ENCODE measurements at regions not wholly inside any gene's neighbourhood (a gene's known extent, or its start where the extent isn't known, plus 50 kb on each side); places are given as distances from the start of the nearest gene placed in this dataset.

DNA sequence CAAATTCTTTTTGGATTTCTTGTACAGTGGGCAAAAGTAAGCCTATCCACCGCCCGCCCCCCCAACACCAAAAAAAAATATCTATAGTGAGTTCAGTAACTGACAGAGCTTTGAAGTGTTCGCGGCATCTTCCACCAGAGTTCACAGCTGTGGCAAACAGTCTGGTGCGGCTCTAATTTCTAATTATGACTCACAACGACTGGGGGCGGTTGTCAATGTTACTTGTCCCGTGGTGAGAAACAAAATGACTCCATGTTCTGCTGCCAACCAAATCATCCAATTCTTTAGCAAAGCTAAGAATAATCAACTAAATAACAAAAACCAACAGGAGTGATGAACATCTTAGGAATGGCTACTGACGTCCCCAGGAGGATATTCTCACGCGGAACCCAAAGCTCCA lies 392.5 kb upstream of the SALL3 start:
- DNase-seq = peak; percentile 49

DNA sequence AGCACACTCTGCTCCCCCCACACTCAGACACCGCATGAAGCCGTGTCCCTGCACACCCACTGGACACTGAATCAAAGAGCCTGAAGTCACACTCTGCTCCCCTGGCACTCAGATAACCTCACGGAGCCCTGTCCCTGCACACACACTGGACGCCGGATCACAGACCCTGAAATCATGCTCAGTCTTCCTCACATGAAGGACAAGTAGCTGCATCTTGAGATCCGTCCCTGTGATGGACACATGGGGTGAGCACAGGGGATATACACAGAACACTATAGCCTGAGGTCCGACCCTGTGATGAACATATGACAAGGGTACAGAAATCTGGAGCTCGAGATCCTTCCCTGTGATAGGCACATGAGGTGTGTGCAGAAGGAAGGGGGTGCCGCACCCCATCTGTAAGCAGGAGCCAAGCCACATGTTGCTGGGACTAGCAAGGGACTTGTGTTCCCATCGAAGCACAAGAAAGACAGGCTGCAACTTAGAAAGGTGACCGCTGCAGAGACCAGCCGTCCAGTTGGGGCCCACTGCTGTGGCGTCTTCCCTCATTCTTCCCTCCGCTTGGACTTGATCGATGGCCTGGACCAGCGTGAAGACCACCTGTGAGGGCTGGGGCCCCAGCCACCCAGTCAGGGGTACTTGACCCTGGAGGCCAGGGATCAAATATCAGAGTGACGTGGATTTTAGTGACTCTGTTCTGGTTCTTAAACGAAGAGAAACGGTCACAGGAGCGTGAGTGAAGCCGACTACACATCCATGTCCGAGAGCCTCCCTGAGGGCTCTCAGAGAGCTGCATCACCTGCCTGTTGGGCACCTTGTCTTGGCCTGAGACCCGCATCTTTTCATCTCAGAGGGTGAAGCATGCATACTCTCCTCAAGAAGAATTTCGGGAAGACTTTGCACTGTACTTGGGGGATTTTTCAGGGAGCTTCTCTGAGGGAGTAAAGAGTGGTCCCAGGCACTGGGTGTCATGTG lies 391.7 kb upstream of the SALL3 start:
- peak; percentile 44 for DNase-seq

DNA sequence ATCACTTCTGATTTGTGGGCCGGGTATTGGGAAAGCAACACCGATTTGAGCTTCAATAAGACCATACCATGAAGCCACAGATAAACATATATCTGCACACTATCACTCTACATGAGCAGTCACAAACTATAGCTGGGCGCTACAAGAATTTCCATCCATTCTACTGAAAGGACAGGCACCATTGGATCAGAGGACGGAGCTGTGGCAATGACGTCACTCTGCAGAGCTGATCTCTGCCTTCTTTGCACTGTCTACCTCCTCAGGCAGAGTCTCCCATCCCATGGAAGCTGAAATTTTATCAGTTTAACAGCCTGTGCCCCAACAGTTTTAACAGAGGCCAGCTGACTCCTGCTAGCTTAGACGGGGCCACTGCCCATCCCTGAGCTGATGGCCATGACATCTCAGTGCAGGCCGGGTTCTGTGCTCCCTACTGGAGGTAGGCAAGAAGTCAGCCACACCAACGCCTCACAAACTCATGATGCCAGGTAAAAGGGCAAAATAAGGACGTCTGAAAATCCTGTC lies 389.6 kb upstream of the SALL3 start:
- no peak for DNase-seq

DNA sequence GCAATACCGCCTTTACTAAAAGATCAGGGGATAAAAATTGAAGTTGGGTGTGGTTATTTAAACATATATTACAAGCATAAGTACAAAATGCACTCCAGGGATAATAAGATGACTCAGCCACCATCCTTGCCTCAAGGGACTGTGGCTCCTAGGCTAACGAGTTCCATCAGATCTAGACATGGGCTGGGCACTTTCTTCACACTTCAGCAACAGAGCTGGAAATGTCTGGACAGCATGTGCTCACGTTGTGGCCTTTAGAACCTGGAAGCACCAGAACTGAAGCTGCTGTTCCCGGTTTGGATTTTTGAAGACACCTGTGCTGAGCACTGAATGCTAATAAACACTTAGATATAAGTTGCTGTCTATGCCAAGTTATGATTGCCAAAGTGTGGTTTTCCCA lies 384.2 kb upstream of the SALL3 start:
- no peak for DNase-seq

DNA sequence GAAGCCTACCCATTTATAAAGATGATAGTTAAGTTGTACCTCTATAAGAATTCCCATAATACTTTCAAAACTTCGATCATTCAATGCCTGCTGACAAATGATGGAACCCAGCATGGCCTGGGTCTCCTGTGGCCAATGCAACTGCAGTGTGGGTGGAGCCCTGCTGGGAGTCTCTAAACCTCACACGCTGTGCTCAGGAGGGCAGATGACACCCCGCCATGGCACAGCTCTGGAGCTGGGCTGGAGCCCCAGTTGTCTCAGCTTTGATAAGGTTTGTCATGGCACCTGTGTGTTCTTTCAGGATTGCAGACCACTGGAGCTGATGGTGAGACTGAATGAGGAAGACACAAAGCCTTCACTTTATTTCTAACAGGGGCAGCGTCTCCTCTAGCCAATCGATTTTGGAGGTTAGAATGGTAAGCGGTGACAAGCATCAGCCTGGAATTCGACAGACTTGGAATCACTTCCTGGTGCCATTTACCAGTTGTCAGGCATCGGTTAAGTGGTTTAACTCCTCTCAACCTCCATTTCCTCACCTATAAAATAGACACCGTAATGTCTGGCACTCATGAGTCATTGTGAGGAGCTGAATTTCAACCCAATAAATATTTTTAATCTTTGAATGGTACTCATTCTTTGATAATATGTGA lies 383.6 kb upstream of the SALL3 start:
- no peak for DNase-seq

DNA sequence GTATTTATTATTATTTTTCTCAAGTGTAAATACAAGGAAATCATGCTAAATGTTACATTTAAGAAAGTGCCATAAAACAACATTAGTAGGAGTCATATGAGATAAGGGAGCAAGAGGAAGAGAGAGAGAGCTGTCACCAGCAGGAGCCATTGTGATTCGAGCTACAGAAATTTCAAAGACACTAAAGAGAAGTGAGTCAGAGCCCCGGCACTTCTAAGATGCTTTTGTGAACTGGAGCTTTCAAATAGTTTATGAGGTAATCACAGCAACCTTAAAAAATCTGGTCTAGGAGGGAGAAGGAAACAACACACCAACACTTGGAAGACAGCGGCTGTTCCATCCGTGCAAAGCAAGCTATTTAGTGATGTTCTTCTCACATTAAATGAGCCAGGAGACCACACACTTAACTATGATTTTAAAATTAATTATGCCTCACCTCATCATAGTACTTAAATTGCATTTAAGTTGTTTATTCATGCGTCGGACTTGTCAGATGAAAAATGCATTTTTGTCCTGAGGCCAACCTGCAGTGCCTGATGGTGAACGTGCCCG lies 382.7 kb upstream of the SALL3 start:
- DNase-seq = no peak

DNA sequence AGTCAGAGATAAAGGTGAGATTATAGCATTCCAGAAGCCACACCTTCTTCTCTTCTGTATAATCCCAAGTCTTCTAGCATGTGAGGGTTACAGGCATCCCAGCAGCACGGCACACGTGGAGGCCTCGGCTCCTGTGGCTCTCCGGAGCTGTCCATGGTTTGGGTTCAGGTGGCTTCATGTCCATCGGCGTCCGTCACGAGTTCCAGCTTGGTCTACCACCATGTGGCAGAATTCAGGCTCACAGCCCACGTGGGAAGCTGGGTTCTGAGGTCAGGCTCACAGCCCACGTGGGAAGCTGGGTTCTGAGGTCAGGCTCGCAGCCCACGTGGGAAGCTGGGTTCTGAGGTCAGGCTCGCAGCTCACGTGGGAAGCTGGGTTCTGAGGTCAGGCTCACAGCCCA lies 378.3 kb upstream of the SALL3 start:
- peak; percentile 51 for DNase-seq

DNA sequence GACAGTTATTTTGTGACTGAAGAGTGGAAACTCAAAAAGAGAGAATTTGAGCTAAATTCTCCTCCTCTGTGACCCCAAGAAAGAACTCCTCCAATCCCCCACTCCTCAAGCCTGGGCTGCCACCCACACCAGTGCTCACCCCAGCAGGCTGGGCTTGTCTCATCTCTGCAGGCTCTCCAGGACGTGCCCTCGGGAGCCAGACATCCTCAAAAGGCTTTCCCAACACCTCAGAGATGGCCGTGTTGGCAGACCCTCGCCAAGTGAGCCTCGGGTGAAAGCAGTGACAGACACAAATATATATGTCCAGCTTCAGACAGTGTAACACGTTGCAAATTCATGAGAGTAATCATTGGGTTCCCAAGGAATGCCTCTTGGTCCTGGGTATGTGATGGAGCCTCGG lies 377.7 kb upstream of the SALL3 start:
- DNase-seq = no peak

DNA sequence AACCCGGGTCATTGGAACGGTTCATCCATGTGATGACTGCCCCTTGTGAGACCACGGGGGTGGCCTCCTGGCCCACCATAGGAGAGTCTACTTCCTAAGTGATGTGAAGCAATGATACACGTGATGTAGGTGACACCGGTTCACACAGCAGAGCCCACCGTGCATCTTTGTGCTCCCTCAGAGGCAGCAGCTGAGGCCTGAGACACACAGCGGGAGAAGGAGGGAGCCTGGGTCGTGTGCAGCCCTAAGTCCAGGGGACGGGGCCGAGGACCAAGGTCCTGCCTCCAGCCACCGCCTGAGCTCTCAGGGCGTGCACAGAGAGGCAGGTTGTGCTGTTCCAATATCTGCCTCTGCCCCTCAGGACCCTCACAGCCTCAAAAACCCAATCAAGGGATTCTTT lies 377.2 kb upstream of the SALL3 start:
- DNase-seq = no peak

GRCh38 chr18:78603102-78603983 lies 376.3 kb upstream of the SALL3 start:
- no peak for DNase-seq

GRCh38 chr18:78605255-78605654 lies 374.4 kb upstream of the SALL3 start:
- peak; percentile 15 for DNase-seq

- DNase-seq = no peak
Observed at GRCh38 chr18:78607221-78607620, 372.4 kb upstream of the SALL3 start.

DNA sequence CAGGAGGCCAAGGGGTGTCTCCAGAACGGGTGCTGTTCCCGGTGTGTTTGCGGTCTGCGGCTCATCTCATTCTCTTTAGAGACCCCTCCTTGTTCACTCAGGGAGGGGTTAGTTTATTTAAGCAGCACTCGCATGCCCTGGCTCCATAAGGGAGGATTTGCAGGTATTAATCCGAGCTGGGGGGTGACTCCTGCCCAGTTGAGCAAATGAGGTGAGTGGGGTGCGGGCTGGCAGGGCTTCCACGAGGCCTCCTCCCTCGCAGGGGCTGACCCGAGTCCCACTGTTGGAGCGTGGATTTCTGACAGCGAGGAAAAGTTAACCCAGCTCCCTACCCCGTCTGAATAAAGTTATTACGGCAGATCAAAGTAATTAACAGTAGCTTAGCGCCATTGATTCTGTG lies 371.8 kb upstream of the SALL3 start:
- DNase-seq = peak; percentile 37

DNA sequence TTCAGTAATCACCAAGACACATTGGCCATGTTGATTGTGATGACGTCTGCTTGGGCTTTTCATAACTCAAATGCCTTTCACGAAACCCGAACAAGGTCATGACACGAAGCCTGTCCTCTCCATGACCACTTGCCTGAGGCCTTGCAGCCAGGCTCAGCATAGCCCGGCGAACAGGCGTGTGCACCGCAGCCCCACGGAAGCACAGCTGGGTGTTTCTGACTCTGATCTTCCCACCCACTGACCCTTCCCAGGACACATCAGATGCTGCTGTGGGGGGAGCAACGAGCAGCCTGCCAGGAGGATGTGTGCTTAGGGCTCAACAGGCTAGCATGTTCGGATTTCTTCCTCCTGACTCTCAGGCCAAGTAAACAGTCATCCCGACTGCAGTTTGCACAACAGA lies 369.4 kb upstream of the SALL3 start:
- DNase-seq = no peak

DNA sequence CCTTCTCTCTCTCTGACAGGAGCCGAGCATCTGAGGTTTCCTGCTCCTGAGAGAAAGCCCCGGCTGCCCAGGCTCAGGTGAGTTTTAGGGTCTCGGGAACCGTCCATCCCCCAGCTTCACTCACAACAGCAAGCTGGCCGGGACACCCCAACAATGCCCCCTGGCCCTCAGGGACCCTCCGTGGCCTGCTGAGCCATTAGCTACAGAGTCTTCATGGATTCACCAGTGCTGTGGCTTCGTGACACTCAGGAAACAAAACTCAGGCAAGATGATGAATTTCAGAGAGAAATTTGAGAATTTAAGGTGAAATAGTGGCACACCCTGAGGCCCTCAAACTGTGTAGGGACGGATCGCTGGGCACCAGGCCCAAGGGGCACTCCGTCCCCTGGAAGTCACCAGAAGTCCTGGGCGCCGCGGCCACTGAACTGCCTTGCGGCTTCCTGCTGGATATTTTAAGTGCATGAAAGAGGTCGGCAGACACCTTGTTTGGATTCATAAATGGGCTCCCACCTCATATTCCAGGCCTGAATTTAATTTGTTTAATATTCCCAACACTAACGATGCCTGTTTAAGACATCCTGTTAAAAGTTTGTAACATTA lies 368.3 kb upstream of the SALL3 start:
- no peak for DNase-seq

DNA sequence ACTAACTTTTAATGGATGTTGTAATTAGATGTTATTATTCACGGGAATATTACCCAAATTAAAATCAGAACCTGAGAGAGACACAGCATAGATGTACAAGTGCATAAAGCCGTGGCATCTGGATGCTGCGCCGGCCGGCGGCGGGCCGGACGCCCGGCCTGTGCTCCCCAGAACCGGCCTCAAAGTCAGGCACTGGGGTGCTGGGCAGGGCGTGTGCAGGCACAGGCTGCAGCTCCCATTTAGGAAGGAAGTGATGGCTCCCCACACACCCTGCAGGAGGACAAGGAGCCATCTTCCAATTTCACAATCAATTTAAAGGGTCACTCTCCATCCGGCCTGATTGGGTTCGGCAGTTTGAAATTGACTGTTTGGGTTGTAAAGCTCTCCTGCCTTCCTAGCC lies 367.7 kb upstream of the SALL3 start:
- DNase-seq = no peak

DNA sequence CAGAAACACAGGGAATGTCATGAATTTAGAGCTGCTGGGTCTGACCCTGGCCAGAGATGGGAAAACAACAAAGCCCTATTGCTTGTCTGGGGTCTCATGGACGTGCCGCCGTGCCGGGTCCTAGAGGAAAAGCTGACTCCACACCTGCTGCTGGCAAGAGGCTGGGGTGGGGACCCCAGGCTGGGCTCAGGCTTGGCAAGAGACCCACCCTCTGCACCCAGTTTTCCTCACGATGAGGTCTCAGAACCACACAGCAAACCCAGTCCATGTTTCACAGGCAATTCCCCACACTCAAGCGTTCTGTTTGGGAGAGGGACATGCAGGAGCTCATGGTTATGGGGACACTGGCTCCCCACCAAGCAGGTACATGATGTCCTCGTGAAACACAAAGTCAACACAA lies 367.3 kb upstream of the SALL3 start:
- DNase-seq = no peak

- peak; percentile 37 for DNase-seq
Observed at GRCh38 chr18:78612801-78613200, 366.8 kb upstream of the SALL3 start.

DNA sequence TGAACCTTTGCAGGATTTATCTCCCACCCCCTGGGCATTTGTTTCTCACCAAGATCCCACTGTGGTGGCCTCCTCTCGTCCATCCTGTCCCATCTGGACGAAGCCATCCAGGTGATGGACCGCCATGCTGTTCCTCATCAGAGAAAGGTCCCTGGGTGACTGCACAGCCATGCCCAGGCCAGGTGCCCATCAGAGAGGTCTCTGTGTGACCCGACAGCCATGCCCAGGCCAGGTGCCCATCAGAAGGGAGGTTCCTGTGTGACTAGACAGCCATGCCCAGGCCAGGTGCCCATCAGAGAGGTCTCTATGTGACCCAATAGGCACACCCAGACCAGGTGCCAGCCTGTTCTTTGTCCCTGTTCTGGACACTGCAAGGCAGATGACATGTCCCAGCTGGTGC lies 360.9 kb upstream of the SALL3 start:
- no peak for DNase-seq

GRCh38 chr18:78619854-78620253 lies 359.8 kb upstream of the SALL3 start:
- DNase-seq = no peak

- no peak for DNase-seq
Observed at GRCh38 chr18:78620326-78620725, 359.3 kb upstream of the SALL3 start.

GRCh38 chr18:78621141-78621755 lies 358.4 kb upstream of the SALL3 start:
- no peak for DNase-seq

All from activated CD8-positive, alpha-beta memory T cell treated with anti-CD3 and anti-CD28 coated beads for 24 hours (primary cell).